ENCODE measurements at regions not wholly inside any gene's neighbourhood (a gene's known extent, or its start where the extent isn't known, plus 50 kb on each side); places are given as distances from the start of the nearest gene placed in this dataset.

- TF ChIP-seq CTCF (IDR thresholded peaks at IDR 0.05 in 8 of 11, conservative IDR thresholded peaks at IDR 0.05 in 3 of 11) (no peak), POLR2AphosphoS5 (IDR thresholded peaks at IDR 0.05) (no peak)
Observed at GRCh38 chr5:58133631-58134296, 326.1 kb downstream of the PLK2 start.

Data from spleen (tissue), 7 donors.